HG03097 (cell line): ENCODE measurements at regions not wholly inside any gene's neighbourhood (a gene's known extent, or its start where the extent isn't known, plus 50 kb on each side); places are given as distances from the start of the nearest gene placed in this dataset.
"Not testable (repeated sequence)": the region's sequence is repeated elsewhere in the genome, so short reads cannot be mapped to it uniquely, and the experiment has no call there.

Experiments
- ATAC-seq: cut with Tn5 transposase; IDR thresholded peaks from one replicate; pipeline ENCODE4 v1.9.1; 2021; ENCODE audit not compliant: unreplicated experiment, low FRiP score

DNA sequence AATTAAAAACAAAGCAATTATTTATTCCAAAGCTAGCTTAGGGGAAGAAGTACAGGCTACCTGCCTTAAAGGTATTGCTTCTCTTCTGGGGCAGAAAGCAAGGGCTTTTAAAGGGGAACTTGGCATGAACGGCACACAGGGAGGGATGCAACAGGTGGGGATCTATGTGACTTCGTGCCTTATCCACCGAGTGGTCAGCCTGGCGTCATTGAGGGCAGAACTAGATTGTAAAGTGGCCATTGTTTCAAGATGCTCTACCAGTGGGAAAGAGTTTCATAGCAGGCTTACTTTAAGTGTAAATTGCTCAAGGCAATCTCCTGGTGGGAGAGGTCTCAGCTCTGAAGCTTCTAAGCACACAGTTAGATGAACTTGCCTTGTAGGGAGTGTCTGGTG lies 360.4 kb downstream of the ATP23 start:
- ATAC-seq = no peak

DNA sequence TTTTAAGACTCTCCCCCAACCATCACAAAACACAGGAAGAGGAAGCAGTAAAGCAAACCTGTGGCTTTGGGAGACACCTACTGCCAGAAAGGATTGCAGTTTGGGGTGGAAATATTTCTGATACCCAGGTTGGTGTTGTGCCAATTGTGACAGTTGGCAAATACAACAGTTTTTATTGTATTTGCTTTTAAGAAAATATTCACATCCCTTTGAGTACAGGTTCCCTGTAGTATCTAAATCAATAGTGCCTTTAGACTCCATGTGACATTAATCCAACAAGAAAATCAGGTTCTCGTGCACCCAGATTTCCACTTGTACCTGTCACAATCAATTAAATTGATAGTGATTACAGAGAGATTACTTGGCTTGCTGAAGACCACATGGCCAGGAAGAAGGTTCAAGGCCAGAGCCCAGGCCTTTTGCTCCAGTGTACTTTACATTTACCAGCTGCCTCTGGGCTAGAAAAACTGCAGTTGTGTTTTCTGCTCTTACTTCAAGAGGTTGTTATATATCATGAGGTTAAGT lies 361.2 kb downstream of the ATP23 start:
- ATAC-seq = no peak

DNA sequence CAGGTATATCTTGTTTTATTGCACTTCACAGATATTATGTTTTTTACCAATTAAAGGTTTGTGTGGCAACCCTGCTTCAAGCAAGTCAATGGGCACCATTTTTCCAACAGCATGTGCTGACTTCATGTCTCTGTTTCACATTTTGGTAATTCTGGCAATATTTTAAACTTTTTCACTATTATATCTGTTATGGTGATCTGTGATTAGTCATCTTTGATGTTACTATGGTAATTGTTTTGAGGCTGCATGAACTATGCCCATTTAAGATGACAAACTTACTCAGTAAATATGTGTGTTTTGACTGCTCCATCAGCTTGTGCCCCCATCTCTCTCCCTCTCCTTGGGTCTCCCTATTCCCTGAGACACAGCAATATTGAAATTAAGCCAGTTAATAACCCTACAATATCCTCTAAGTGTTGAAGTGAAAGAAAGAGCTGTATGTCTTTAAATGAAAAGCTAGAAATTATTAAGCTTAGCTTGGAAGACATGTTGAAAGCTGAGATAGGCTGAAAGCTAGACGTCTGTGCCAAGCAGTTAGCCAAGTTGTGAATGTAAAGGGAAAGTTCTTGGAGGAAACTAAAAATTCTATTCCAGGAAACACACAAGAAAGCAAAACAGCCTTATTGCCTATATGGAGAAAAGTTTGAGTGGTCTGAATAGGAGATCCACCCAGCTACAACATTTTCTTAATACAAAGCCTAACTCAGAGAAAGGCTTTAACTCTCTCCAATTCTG lies 365.1 kb downstream of the ATP23 start:
- no peak for ATAC-seq

DNA sequence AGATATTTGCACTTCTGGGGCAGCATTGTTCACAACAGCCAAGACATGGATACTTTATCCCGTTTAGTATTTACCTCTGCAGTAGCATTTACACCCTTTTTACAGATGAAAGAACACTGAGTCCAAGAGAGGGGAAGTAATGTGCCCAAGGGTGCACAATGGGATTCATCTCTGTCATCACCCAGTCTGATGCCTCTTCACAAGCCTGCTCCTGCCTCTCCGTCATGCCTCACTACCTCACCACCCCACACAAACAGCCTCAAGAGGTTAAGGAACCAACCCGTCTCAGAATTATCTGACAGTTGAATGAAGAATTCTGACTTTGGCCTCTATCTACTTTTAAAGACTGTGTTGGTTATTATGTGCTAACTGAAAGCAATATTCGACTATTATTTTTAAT lies 368.4 kb downstream of the ATP23 start:
- ATAC-seq = no peak

DNA sequence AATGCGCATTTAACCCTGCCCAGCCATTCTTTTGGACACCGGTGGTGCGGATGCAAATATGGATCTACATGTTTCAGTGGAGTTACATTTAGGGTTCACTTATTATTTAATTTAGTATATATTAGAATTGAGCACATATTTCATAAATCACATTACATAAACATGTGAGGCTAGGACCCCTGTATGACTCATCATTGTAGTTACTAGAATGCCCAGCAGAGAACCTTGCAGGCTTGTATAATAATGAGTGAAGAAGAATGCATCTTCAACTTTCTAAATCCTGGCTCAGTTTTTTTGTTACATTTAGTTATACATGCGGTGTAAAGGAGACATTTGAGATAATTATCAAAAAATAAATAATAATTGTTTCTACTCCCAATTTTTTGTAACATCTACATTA lies 369.0 kb downstream of the ATP23 start:
- ATAC-seq = no peak

DNA sequence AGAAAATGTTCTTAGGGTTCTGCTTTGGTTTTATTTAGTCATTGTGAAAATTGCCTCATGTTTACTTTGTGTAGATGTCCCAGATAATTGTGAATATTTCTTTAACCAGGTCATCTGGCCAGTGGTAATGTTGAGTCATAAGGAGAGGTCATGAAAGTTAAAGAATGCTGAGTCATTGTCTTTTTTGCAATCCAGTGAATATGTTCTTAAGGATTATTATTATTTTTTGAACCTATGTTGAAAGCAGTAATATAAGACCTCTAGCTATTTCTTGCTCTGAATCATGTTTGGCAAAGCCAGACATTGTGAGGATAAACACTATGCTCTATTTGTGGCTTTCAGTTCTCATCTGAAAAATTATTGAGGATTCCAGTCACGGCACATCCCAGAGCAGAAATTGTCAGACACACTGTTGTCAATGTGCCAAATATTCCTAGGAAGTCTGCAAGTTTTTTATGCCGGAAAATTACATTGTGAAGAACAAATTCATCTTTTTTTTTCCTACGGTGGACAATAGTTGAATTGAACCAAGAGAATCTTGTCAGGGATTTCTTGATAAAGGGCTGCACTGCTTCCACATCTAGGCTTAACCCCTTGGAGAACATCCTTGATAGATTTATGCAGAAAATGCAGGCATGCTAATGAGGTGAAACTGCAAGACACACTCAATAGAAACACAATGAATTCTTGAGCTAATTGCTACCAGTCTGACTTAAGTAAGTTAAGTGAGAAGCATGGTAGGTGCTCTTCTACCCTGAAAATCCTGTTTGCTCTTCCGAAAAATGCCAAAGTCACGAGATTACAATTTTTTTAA lies 369.6 kb downstream of the ATP23 start:
- ATAC-seq = no peak

DNA sequence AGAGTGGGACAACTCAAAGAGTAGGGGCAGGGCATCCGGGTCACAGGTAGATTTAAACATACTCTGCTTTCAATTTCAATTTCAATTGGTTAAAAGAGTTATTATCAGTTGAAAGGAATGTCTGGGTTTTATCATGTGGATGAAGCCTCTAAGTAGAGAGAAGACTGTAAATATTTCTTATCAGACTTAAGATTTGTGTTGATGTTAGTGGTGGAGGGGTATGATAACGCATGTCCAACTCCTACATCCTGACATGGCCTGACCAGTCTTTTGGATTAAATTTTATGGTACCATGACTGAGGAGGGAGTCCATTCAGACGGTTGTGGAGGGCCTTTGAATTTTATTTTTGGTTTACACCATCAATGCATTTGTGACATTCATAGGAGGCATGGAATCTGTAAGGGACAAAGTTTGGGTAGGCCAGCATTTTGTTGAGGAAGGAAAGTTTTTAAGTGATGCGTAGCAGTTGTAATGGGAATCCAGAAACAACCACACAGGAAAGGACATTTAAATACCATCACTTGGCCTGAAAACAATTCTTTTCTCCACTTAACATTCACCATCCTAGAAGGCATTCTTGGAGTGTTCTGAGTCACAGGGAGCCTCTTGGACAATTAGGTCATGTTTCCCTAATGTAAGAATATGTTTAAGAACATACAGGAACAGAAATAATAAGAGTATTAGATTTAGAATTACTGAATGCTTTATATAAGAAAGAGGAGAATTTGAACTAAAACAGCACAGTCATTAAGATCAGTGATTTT lies 371.9 kb downstream of the ATP23 start:
- ATAC-seq = no peak

DNA sequence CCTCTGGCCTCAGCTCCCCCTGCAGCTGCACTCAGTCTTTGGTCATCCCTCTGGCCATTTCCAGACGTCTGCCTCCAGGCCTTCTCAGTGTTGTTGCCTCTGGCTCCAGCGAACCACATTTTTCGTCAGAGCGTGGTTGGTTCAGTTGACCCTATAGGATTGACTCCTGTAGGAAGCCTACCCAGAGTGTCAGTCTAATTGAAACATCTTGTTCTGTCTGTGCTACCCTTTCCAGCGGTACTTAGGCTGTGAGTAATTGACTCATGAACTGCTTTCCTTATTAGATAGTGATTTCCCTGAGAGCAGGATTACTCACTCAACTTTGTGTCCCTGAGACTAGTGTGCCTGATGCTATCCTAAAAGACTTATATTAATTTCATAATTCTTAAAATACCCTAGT lies 373.2 kb downstream of the ATP23 start:
- no peak for ATAC-seq

DNA sequence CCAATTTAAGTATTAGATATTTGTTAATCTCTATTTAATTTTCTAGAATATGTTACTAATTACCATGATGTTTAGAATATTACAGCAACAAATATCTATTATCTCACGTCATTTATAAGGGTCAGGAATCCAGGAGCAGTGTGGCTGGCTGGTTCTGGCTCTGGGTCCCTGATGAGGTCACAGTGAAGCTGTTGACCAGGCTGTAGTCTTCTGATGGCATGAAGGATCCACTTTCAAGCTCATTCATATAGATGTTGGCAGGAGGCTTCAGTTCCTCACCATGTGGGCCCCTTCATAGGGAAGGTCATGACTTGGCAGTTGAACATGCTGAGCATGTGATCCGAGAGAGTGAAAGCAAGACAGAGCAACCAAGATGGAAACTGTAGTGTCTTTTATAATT lies 375.6 kb downstream of the ATP23 start:
- ATAC-seq = no peak

DNA sequence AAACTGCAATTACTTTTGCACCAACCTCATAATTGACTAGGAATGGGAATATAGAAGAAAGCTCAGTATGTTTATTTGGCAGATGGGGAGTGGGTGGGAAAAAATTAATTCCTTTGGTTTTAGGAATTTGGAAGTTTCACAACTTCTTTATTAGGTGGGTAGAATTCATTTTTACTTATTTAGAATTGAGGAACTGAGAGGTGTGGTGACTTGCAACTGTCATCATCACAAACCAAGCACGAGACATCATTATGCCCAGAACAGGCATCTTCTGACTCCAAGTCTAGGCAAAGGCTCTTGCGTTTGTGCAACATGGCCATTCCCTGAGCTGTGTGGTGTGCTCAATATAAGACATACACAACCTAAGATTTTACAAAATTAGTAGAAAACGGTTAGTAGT lies 380.0 kb downstream of the ATP23 start:
- ATAC-seq = no peak

DNA sequence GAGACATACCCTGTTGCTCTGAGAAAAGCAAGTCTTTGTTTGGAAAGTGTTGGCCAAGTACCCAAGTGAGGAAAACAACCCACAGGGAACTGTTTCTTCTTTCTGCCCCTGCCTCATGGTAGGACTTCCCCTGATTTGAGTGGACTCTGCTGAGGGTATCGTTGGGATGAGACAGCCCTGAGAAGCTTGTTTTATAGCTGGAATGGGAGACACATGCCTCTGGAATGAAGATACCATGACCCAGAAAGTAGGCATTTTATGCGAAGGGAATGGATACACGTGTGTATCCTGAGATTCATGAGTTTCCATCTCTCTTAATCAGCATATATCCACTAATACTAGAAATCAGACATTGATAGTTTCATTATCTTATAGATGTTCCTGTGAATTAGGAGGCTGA lies 382.3 kb downstream of the ATP23 start:
- no peak for ATAC-seq

DNA sequence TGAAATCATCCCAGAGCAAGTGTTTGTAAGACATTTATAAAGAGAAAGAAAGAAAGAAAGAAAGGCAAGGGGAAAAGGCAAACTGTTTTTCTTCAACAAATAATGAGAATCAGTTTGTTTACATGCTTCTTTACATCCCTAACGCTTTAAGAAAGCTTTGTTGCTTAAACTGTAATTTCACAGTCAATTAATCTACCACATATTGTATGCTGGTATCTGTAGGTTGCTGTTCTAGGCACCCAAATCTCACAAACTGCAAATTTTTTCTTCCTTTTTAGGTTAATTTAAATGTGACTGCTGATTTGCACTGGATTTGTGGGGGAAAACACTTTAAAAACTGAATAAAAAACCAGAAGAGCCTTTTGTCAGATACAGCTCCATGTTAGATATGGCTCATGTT lies 384.2 kb downstream of the ATP23 start:
- ATAC-seq = no peak

DNA sequence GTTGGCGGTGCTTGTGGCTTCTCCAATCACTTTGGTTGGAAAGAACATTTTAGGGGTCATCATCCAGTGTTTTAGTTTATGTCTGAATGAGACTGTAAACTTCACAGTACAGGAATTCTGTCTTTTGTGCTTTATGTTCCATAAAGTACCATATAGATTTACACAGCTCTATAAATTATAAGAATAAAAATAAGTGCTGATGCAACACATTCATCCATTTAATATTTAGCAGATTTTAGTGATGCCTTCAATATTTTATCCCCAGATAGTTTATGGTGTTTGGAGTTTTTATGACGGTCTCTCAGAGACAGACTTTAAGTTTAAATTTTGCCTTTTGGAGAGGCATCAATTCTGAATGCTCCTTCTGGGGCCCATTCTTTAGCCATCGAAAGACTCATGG lies 385.2 kb downstream of the ATP23 start:
- ATAC-seq = no peak

DNA sequence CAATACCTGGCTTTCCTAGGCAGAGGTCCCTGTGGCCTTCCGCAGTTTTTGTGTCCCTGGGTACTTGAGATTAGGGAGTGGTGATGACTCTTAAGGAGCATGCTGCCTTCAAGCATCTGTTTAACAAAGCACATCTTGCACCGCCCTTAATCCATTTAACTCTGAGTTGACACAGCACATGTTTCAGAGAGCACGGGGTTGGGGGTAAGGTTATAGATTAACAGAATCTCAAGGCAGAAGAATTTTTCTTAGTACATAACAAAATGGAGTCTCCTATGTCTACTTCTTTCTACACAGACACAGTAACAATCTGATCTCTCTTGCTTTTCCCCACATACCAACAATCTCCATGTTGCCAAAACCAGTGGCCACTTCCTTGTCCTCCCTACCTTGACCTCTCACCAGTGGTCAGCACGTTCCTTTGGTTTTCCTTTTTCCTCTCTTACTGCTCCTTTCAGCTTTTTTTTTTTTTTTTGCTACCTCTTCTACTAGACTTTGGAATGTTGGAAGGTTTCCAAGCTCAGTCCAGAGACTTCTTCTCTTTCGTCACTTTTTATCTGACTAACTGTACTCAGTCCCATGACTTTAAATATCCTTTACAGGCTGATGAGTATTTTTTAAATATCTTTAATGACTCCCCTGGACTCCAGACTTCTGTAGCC lies 395.3 kb downstream of the ATP23 start:
- ATAC-seq = not testable (repeated sequence)

DNA sequence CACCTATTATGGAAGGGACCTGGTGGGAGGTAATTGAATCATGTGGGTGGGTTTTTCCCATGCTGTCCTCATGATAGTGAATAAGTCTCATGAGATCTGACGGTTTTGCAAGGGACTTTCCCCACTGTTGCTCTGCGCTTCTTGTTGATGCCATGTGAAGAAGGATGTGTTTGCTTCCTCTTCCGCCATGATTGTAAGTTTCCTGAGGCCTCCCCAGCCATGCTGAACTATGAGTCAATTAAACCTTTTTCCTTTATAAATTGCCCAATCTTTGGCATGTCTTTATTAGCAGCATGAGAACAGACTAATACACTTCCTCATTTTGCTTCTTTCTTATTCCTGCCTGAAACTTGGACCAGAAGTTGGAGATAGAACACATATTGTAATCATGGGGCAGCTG lies 396.2 kb downstream of the ATP23 start:
- not testable (repeated sequence) for ATAC-seq

DNA sequence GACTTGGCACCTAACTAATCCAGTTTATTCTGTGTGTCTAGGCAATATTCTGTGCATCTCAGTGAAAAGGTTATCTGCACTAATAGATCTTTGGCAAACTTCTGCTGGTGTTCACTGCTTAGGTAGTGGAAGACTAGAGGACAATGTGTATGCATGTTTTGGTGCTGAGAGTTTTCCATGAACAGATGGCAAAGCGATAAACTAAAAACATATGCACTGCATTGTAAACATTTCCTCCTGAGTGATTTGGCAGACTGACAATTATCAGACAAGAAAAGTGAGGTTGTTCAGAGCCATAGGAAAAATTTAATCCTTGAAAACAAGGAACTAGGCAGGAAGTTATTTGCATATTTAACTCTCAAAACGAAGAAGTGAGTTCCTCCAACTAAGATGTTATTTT lies 400.4 kb downstream of the ATP23 start:
- no peak for ATAC-seq

DNA sequence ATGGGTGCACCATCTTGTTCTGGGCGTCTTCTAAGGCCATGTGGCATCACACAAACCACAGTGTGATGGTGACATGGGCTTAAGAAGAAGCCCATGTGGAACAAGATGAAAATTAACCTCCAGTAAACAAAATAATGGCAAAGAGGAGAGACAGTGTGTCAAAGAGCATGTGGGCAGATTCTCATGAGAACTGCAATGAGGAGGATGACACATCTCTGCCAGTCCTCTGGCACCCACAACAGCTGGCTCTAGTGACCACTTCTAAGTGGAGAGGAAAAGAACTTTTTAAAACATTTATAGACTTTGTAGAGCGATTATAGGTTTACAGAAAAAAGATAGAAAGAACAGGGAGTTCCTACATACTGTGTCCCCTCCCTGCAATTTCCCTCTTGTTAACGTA lies 401.4 kb downstream of the ATP23 start:
- no peak for ATAC-seq

DNA sequence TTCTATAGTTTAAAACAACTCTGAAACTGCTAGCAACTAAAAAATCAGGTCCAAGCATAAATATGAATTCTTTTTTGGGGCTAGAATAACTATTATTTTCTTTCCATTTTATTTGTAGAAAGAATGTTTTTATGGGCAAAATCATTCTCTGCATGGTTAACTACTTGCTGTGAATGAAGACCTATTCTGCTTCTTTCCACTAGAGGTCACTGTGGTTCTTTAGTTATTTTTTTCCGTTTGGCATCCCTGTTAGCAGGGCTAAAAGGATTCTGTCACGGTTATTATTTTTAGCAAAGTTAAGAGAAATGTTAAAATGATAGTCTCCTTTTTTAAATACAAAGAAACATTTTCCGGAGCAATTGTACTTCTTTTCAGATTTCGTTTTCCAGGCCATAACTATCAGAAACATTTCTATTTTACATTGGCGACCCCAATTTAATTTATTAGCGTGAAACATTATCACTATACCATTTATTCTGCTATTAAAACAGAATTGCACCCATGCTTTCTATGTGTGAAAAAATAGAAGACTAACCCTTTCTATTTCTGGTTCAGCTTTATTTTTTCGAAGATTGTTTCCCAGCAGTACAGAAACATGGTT lies 404.8 kb downstream of the ATP23 start:
- peak; percentile 71 for ATAC-seq

DNA sequence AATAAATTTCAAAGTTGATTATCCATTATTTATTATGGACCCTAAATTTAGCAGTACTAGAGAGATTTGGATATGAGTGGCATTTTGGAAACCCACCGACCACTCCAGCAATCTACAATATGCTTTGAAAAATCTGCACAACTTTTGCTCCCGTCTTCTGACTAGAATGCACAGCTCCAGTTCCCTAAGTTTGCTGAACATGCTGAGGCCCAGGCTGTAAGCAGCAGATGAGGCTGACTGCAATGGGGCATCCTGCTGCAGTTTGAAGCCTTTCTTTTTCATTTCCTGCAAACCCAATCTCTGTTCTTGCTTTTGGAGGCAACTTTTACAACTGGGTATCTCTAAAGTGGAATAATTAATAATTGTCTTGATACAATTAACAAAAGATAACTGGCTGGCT lies 405.8 kb downstream of the ATP23 start:
- ATAC-seq = no peak

DNA sequence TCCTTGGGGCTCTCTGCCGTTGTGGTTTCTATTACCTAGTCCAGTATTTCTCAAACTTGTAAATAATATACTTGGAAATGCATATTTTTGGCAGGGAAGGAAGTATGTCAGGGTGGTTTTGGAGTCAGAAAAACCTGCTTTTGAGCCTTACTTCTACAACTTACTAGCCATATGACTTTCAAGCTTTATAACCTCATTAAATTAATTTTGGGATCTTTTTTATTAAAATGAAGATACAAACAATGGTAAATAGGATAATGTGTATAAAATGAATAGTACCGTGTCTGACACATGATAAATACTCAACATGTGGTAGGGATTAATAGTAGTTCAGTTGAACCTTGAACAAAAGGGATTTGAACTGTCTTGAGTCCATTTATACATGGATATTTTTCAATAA lies 406.3 kb downstream of the ATP23 start:
- no peak for ATAC-seq
